SK-N-SH treated with all-trans-retinoic acid at 6 μM for 48 hours (cell line): ENCODE measurements at regions not wholly inside any gene's neighbourhood (a gene's known extent, or its start where the extent isn't known, plus 50 kb on each side); places are given as distances from the start of the nearest gene placed in this dataset.

Source experiments
- SNAI2 ChIP-seq: fragments of 250-450 bp; sonication (Bioruptor Pico); IDR thresholded peaks from 2 replicates; pipeline ENCODE4 v1.5.0; 2020; ENCODE audit warnings: mild to moderate bottlenecking, moderate library complexity
- ZNF8 ChIP-seq: fragments of 450-650 bp; formaldehyde crosslinking; IDR thresholded peaks from 2 replicates; pipeline ENCODE4 v1.5.0; 2020; ENCODE audit warnings: mild to moderate bottlenecking, moderate library complexity

- TF ChIP-seq SNAI2: no peak
- no peak for TF ChIP-seq ZNF8 (CRISPR knock-in tag)
Measured at GRCh38 chr1:239587066-239587465, 200.7 kb downstream of the CHRM3 start.
